A549 (cell line): ENCODE measurements at regions not wholly inside any gene's neighbourhood (a gene's known extent, or its start where the extent isn't known, plus 50 kb on each side); places are given as distances from the start of the nearest gene placed in this dataset.

Source experiments
- CEBPB ChIP-seq, 2 experiments: fragments of >200 bp in 1 of 2; sonication (Bioruptor Twin) in 1 of 2; formaldehyde crosslinking in 1 of 2; IDR thresholded peaks; 2 replicates each; pipeline ENCODE4 v1.6.1; 2012 to 2016
- CHD2 ChIP-seq: fragments of 150-350 bp; IDR thresholded peaks from 2 replicates; pipeline ENCODE4 v1.6.1; 2014; ENCODE audit warnings: low read length; ENCODE audit not compliant: partially characterized antibody
- CHD4 ChIP-seq: fragments of 200-600 bp; sonication (generic); IDR thresholded peaks from 2 replicates; pipeline ENCODE4 v1.6.1; 2016; ENCODE audit warnings: antibody characterized with exemption, mild to moderate bottlenecking, borderline replicate concordance
- JUNB ChIP-seq: fragments of >200 bp; sonication (Bioruptor Twin); formaldehyde crosslinking; IDR thresholded peaks from 2 replicates; pipeline ENCODE4 v1.6.1; 2016
- MAFK ChIP-seq: fragments of 450-650 bp; IDR thresholded peaks from 2 replicates; pipeline ENCODE4 v1.6.1; 2014; ENCODE audit not compliant: partially characterized antibody
- MYC ChIP-seq: IDR thresholded peaks from 2 replicates; pipeline ENCODE4 v1.6.1; 2012; ENCODE audit warnings: mild to moderate bottlenecking, inconsistent platforms, low read length, improper control_type of control experiment, borderline replicate concordance
- NR3C1 ChIP-seq: fragments of >200 bp; sonication (Bioruptor Twin); formaldehyde crosslinking; IDR thresholded peaks from 3 replicates; pipeline ENCODE4 v1.6.1; 2017
- POLR2A ChIP-seq: IDR thresholded peaks from 2 replicates; pipeline ENCODE4 v1.6.1; 2012; ENCODE audit warnings: mild to moderate bottlenecking, low read length
- RCOR1 ChIP-seq: fragments of 150-350 bp; IDR thresholded peaks from 2 replicates; pipeline ENCODE4 v1.6.1; 2014; ENCODE audit warnings: antibody characterized with exemption, low read length, low read depth
- SMC3 ChIP-seq: fragments of >200 bp; sonication (Bioruptor Twin); formaldehyde crosslinking; IDR thresholded peaks from 3 replicates; pipeline ENCODE4 v1.6.1; 2018; ENCODE audit warnings: inconsistent platforms
- TF ChIP-seq, protein P1 (sequence below): fragments of >200 bp; sonication (Bioruptor Twin); formaldehyde crosslinking; IDR thresholded peaks from 3 replicates; pipeline ENCODE4 v1.5.1; 2016
- TF ChIP-seq, protein P2 (sequence below): IDR thresholded peaks from 2 replicates; pipeline ENCODE4 v1.6.1; 2012
- TF ChIP-seq, protein P3 (sequence below): fragments of 250-450 bp; sonication (Bioruptor Pico); IDR thresholded peaks from 2 replicates; pipeline ENCODE4 v1.5.0; 2021; ENCODE audit warnings: mild to moderate bottlenecking, moderate library complexity, borderline replicate concordance
- TF ChIP-seq, protein P4 (sequence below): fragments of 150-350 bp; IDR thresholded peaks from 2 replicates; pipeline ENCODE4 v1.6.1; 2014; ENCODE audit warnings: low read depth, mild to moderate bottlenecking, low read length

DNA sequence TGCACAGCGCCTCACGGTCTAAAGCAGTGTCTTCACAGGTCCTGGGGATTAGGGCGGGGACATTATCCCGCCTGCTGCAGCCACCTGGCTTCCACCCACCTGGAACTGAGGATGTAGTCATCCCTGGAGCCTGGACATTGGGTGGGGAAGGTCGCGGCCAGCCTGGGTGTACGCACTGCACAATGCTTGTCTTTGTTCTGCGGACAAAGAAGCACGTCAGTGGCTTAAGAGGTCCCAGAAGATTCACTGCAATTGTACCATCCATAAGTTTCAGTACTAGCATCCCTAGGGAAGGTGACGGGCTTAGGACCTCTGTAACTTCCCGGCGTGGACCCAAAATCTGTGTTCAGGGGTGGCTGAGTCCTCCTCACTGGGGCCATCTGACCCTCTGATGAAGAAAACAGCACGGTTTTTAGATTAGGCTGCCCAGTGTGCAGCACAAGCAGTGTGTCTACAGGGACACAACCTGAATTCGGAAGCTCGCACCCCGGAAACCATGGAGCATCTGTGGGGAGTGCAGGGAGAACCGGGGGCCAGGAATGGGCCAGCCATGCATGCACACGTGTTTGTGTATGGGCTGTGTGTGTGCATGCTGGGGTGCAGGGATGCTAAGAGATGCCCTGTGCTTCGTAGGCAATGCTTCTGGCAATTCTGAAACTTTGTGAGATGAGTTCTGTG, 342.6 kb upstream of the B3GAT1 start:
- TF ChIP-seq, protein P1, sequence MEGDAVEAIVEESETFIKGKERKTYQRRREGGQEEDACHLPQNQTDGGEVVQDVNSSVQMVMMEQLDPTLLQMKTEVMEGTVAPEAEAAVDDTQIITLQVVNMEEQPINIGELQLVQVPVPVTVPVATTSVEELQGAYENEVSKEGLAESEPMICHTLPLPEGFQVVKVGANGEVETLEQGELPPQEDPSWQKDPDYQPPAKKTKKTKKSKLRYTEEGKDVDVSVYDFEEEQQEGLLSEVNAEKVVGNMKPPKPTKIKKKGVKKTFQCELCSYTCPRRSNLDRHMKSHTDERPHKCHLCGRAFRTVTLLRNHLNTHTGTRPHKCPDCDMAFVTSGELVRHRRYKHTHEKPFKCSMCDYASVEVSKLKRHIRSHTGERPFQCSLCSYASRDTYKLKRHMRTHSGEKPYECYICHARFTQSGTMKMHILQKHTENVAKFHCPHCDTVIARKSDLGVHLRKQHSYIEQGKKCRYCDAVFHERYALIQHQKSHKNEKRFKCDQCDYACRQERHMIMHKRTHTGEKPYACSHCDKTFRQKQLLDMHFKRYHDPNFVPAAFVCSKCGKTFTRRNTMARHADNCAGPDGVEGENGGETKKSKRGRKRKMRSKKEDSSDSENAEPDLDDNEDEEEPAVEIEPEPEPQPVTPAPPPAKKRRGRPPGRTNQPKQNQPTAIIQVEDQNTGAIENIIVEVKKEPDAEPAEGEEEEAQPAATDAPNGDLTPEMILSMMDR: no peak
- TF ChIP-seq POLR2A: no peak
- no peak for TF ChIP-seq CEBPB (IDR thresholded peaks at IDR 0.05)
- no peak for TF ChIP-seq CHD4
- TF ChIP-seq, protein P2, sequence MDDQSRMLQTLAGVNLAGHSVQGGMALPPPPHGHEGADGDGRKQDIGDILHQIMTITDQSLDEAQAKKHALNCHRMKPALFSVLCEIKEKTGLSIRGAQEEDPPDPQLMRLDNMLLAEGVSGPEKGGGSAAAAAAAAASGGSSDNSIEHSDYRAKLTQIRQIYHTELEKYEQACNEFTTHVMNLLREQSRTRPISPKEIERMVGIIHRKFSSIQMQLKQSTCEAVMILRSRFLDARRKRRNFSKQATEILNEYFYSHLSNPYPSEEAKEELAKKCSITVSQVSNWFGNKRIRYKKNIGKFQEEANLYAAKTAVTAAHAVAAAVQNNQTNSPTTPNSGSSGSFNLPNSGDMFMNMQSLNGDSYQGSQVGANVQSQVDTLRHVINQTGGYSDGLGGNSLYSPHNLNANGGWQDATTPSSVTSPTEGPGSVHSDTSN: no peak
- TF ChIP-seq RCOR1: no peak
- no peak for TF ChIP-seq CHD2
- no peak for TF ChIP-seq SMC3
- TF ChIP-seq, protein P3, sequence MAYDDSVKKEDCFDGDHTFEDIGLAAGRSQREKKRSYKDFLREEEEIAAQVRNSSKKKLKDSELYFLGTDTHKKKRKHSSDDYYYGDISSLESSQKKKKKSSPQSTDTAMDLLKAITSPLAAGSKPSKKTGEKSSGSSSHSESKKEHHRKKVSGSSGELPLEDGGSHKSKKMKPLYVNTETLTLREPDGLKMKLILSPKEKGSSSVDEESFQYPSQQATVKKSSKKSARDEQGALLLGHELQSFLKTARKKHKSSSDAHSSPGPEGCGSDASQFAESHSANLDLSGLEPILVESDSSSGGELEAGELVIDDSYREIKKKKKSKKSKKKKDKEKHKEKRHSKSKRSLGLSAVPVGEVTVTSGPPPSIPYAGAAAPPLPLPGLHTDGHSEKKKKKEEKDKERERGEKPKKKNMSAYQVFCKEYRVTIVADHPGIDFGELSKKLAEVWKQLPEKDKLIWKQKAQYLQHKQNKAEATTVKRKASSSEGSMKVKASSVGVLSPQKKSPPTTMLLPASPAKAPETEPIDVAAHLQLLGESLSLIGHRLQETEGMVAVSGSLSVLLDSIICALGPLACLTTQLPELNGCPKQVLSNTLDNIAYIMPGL (CRISPR knock-in tag): no peak
- no peak for TF ChIP-seq MAFK
- no peak for TF ChIP-seq NR3C1
- no peak for TF ChIP-seq MYC
- TF ChIP-seq, protein P4, sequence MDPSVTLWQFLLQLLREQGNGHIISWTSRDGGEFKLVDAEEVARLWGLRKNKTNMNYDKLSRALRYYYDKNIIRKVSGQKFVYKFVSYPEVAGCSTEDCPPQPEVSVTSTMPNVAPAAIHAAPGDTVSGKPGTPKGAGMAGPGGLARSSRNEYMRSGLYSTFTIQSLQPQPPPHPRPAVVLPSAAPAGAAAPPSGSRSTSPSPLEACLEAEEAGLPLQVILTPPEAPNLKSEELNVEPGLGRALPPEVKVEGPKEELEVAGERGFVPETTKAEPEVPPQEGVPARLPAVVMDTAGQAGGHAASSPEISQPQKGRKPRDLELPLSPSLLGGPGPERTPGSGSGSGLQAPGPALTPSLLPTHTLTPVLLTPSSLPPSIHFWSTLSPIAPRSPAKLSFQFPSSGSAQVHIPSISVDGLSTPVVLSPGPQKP: no peak
- TF ChIP-seq JUNB: no peak
